ENCODE measurements at regions not wholly inside any gene's neighbourhood (a gene's known extent, or its start where the extent isn't known, plus 50 kb on each side); places are given as distances from the start of the nearest gene placed in this dataset.

GRCh38 chr4:149279331-149279730 is 536.3 kb downstream of the IQCM start:
- ChIA-PET SMC1A (ENCODE audit: uncharacterized antibody, unreplicated experiment) (no interaction called here), POLR2A (no interaction called here), RAD21 (ENCODE audit: unreplicated experiment) (interaction anchor here (0.7 kb wide), 1 partner anchor 1075 kb away, joined by 3 read pairs; no protein-coding TSS in a partner anchor), CTCF (no interaction called here)
- Histone ChIP-seq H3K79me2 (ENCODE audit: control insufficient read depth, insufficient read depth, low read length) (no peaks in the 10 kb centered on the region), H3K4me2 (ENCODE audit: control insufficient read depth, insufficient read depth) (no peak overlapping the region), H3K4me1 (ENCODE audit: control insufficient read depth, insufficient read depth, low read length) (no peaks in the 10 kb centered on the region), H4K20me1 (ENCODE audit: control insufficient read depth, insufficient read depth) (no peaks in the 10 kb centered on the region), H2AFZ (ENCODE audit: control insufficient read depth, low read depth, low read length) (no peak overlapping the region), H3K4me3 (no peak overlapping the region), H3K9ac (ENCODE audit: control insufficient read depth, insufficient read depth, low read length) (no peak overlapping the region), H3K36me3 (ENCODE audit: control insufficient read depth in 2 of 2, insufficient read depth in 2 of 2, low read length in 1 of 2) (no peaks in the 10 kb centered on the region), H3K9me3 (replicated peaks; ENCODE audit: control insufficient read depth, insufficient read depth, low read length) (no peaks in the 10 kb centered on the region), H3K27me3 (replicated peaks in 1 of 2; ENCODE audit: control insufficient read depth in 2 of 2, insufficient read depth in 2 of 2, low read length in 1 of 2) (no peaks in the 10 kb centered on the region), H3K27ac (ENCODE audit: control insufficient read depth, insufficient read depth) (no peak overlapping the region)
- BruUV-seq (replicated peaks): no TSS peak
- 51% methylated on average over 7 of the region's 7 CpGs for WGBS (ENCODE audit: insufficient coverage, insufficient replicate concordance, low lambda C conversion rate, missing lambda C conversion rate)
- no peak for DNase-seq (ENCODE audit: low read depth, low spot score)
- ATAC-seq: no peak
- TF ChIP-seq RB1 (IDR thresholded peaks at IDR 0.05; ENCODE audit: borderline replicate concordance) (no peak), NFXL1 (IDR thresholded peaks at IDR 0.05; ENCODE audit: borderline replicate concordance) (no peak), GATAD2B (conservative IDR thresholded peaks at IDR 0.05; ENCODE audit: low read depth) (no peak), RAD21 (IDR thresholded peaks at IDR 0.05; ENCODE audit: insufficient read depth, low read depth, low read length) (no peak), NR2F1 (conservative IDR thresholded peaks at IDR 0.05) (no peak), BACH1 (IDR thresholded peaks at IDR 0.05; ENCODE audit: borderline replicate concordance) (no peak), ZSCAN29 (IDR thresholded peaks at IDR 0.05) (no peak), BCL11A (IDR thresholded peaks at IDR 0.05; ENCODE audit: low read depth, low read length) (no peak), POLR2AphosphoS5 (IDR thresholded peaks at IDR 0.05; ENCODE audit: low read length) (no peak), CREB1 (IDR thresholded peaks at IDR 0.05; ENCODE audit: low read depth) (no peak), ZNF217 (IDR thresholded peaks at IDR 0.05) (no peak), BHLHE40 (IDR thresholded peaks at IDR 0.05; ENCODE audit: borderline replicate concordance in 1 of 2, low read depth in 2 of 2, low read length in 1 of 2) (no peak)
- TF ChIP-seq, protein P1, sequence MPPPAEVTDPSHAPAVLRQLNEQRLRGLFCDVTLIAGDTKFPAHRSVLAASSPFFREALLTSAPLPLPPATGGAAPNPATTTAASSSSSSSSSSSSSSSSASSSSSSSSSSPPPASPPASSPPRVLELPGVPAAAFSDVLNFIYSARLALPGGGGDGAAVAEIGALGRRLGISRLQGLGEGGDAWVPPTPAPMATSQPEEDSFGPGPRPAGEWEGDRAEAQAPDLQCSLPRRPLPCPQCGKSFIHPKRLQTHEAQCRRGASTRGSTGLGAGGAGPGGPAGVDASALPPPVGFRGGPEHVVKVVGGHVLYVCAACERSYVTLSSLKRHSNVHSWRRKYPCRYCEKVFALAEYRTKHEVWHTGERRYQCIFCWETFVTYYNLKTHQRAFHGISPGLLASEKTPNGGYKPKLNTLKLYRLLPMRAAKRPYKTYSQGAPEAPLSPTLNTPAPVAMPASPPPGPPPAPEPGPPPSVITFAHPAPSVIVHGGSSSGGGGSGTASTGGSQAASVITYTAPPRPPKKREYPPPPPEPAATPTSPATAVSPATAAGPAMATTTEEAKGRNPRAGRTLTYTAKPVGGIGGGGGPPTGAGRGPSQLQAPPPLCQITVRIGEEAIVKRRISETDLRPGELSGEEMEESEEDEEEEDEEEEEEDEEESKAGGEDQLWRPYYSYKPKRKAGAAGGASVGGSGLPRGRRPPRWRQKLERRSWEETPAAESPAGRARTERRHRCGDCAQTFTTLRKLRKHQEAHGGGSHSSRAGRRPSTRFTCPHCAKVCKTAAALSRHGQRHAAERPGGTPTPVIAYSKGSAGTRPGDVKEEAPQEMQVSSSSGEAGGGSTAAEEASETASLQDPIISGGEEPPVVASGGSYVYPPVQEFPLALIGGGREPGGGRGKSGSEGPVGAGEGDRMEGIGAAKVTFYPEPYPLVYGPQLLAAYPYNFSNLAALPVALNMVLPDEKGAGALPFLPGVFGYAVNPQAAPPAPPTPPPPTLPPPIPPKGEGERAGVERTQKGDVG (CRISPR knock-in tag; IDR thresholded peaks at IDR 0.05): no peak
- TF ChIP-seq, protein P2, sequence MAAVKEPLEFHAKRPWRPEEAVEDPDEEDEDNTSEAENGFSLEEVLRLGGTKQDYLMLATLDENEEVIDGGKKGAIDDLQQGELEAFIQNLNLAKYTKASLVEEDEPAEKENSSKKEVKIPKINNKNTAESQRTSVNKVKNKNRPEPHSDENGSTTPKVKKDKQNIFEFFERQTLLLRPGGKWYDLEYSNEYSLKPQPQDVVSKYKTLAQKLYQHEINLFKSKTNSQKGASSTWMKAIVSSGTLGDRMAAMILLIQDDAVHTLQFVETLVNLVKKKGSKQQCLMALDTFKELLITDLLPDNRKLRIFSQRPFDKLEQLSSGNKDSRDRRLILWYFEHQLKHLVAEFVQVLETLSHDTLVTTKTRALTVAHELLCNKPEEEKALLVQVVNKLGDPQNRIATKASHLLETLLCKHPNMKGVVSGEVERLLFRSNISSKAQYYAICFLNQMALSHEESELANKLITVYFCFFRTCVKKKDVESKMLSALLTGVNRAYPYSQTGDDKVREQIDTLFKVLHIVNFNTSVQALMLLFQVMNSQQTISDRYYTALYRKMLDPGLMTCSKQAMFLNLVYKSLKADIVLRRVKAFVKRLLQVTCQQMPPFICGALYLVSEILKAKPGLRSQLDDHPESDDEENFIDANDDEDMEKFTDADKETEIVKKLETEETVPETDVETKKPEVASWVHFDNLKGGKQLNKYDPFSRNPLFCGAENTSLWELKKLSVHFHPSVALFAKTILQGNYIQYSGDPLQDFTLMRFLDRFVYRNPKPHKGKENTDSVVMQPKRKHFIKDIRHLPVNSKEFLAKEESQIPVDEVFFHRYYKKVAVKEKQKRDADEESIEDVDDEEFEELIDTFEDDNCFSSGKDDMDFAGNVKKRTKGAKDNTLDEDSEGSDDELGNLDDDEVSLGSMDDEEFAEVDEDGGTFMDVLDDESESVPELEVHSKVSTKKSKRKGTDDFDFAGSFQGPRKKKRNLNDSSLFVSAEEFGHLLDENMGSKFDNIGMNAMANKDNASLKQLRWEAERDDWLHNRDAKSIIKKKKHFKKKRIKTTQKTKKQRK (IDR thresholded peaks at IDR 0.05; ENCODE audit: low read depth, low read length): no peak
- no peak for FAIRE-seq
- in situ Hi-C loops (cut with MboI) (no loop called here), intact Hi-C loops (cut with micrococcal nuclease; ENCODE audit: unreplicated experiment) (loop anchor here (5.0 kb wide), 1 partner anchor 633 kb away; no protein-coding TSS in a partner anchor)

All from GM12878 (cell line).